Left ventricle myocardium inferior (tissue), 1 donor: ENCODE measurements at regions not wholly inside any gene's neighbourhood (a gene's known extent, or its start where the extent isn't known, plus 50 kb on each side); places are given as distances from the start of the nearest gene placed in this dataset.

Source experiments
- DNase-seq: peaks from one replicate; pipeline ENCODE4 v3.0.0-alpha.2; 2020
- H3K27ac ChIP-seq: fragments of 200-600 bp; replicated peaks from 2 replicates; pipeline ENCODE4 v1.8.0; 2021
- H3K27me3 ChIP-seq: fragments of 200-600 bp; 2 replicates; pipeline ENCODE4 v1.8.0; 2021; ENCODE audit warnings: low read depth
- H3K36me3 ChIP-seq: fragments of 200-600 bp; 2 replicates; pipeline ENCODE4 v1.8.0; 2021
- H3K4me1 ChIP-seq: fragments of 200-600 bp; 2 replicates; pipeline ENCODE4 v1.8.0; 2021
- H3K4me3 ChIP-seq: fragments of 200-600 bp; 2 replicates; pipeline ENCODE4 v1.8.0; 2021; ENCODE audit warnings: mild to moderate bottlenecking, moderate library complexity
- H3K9me3 ChIP-seq: fragments of 200-600 bp; replicated peaks from 2 replicates; pipeline ENCODE4 v1.8.0; 2021
- CTCF ChIP-seq: fragments of 200-600 bp; IDR thresholded peaks from 2 replicates; pipeline ENCODE4 v1.8.0; 2021; ENCODE audit warnings: antibody characterized with exemption, mild to moderate bottlenecking, borderline replicate concordance
- intact Hi-C: fragments of 100-400 bp; cut with micrococcal nuclease; formaldehyde crosslinking; loops from one replicate; pipeline ENCODE4 v1.11.0; 2022
- donor health status: DM: no; HTN: yes; CAD: no; lungs with severe emphysema.

DNA sequence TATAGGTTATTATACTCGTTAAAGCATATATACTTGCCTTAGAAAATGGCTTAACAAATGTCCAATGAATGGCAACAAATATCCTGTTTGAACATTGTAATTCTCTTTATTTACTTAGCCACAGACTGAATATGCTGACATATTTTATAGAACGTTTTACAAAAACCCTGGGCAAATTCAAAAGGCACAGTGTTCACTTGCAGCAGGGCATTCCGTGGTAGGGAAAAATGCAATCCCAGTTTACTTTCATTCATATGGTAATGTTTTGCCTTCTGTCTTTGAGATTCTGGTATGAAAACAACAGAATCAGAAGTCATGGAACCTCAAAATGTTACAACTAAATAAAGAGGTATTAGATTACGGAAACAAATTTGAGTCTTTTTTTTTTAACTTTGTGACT is 56.2 kb upstream of the MYCBP2 start:
- intact Hi-C loops, result no loop called here

DNA sequence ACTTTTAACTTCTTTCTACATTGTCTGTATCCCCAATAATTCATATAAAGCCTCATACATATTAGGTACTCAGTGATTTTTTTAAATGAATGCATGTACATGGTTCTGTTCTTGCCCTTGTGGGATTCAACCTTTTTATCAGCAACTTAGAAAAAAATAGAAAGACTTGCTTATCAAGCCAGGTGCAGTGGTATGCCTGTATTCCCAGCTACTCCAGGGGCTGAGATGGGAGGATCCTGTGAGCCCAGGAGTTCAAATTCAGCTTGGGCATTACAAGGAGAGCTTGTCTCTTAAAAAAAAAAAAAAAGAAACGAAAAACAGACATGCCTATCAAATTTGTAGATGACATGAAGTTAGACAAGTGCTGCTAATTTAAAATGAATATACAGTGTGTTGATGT is 54.2 kb upstream of the MYCBP2 start:
- DNase-seq, result no peak
- intact Hi-C loops, result no loop called here
- Histone ChIP-seq H3K4me3 (no peak overlapping the region), H3K27ac (no peak overlapping the region), H3K4me1 (no peaks in the 10 kb centered on the region), H3K9me3 (peaks cover 4% of the 10 kb centered on the region), H3K36me3 (no peaks in the 10 kb centered on the region), H3K27me3 (peaks cover 3% of the 10 kb centered on the region)
- no peak for TF ChIP-seq CTCF

More for the DNA sequence above, 56.2 kb upstream of the MYCBP2 start:
- Histone ChIP-seq H3K36me3 (no peaks in the 10 kb centered on the region), H3K4me3 (no peak overlapping the region), H3K9me3 (peaks cover 9% of the 10 kb centered on the region), H3K27ac (no peak overlapping the region), H3K4me1 (no peaks in the 10 kb centered on the region), H3K27me3 (peaks cover 3% of the 10 kb centered on the region)
- no peak for DNase-seq
- TF ChIP-seq CTCF, result no peak

DNA sequence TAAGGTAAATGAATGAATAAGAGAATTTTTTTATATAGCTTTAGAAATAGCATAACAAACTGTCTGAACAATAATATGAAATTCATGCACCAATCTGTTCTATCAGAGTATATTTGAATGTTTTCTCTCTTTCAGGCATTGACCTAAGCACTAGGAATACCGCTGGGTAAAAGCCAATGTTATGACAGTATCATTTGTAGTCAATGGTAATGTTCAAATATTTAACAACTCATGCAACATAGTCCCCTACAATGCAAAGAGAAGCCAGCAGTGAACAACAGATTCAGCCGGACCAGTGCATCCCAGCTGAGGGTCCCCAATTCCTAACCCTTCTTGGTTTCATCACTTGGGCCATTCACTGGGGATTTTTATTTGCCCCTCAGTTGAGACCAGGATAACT is 52.6 kb upstream of the MYCBP2 start:
- Histone ChIP-seq H3K4me1 (no peaks in the 10 kb centered on the region), H3K9me3 (no peaks in the 10 kb centered on the region), H3K36me3 (no peaks in the 10 kb centered on the region), H3K4me3 (no peak overlapping the region), H3K27me3 (peaks cover 3% of the 10 kb centered on the region), H3K27ac (no peak overlapping the region)
- no peak for TF ChIP-seq CTCF
- intact Hi-C loops, result no loop called here
- DNase-seq, result no peak

- intact Hi-C loops, result no loop called here
- no peaks in the 10 kb centered on the region for H3K9me3 ChIP-seq
- no peak for TF ChIP-seq CTCF
- H3K27ac ChIP-seq, result no peak overlapping the region
- no peak overlapping the region for H3K4me3 ChIP-seq
- no peaks in the 10 kb centered on the region for H3K4me1 ChIP-seq
- no peaks in the 10 kb centered on the region for H3K36me3 ChIP-seq
- no peak for DNase-seq
- H3K27me3 ChIP-seq, result peaks cover 3% of the 10 kb centered on the region
Measured at GRCh38 chr13:77378662-77379061, 51.8 kb upstream of the MYCBP2 start.

GRCh38 chr13:77377016-77377415 is 50.1 kb upstream of the MYCBP2 start:
- H3K27me3 ChIP-seq, result peaks cover under 1% of the 10 kb centered on the region
- no peaks in the 10 kb centered on the region for H3K4me1 ChIP-seq
- no peak for DNase-seq
- H3K36me3 ChIP-seq, result no peaks in the 10 kb centered on the region
- no peak for TF ChIP-seq CTCF
- H3K4me3 ChIP-seq, result no peak overlapping the region
- intact Hi-C loops, result no loop called here
- no peak overlapping the region for H3K27ac ChIP-seq
- no peaks in the 10 kb centered on the region for H3K9me3 ChIP-seq
